ENCODE measurements at regions not wholly inside any gene's neighbourhood (a gene's known extent, or its start where the extent isn't known, plus 50 kb on each side); places are given as distances from the start of the nearest gene placed in this dataset.
A peak's percentile ranks its signal among the peaks of the same experiment; 100 is the strongest.

GRCh38 chr1:68321084-68321685 lies 88.9 kb upstream of the WLS start:
- H3K9me3 ChIP-seq: no peaks in the 10 kb centered on the region
- no peak overlapping the region for H3K27ac ChIP-seq
- no peaks in the 10 kb centered on the region for H3K36me3 ChIP-seq
- H3K4me3 ChIP-seq: no peak overlapping the region
- TF ChIP-seq, protein P1, sequence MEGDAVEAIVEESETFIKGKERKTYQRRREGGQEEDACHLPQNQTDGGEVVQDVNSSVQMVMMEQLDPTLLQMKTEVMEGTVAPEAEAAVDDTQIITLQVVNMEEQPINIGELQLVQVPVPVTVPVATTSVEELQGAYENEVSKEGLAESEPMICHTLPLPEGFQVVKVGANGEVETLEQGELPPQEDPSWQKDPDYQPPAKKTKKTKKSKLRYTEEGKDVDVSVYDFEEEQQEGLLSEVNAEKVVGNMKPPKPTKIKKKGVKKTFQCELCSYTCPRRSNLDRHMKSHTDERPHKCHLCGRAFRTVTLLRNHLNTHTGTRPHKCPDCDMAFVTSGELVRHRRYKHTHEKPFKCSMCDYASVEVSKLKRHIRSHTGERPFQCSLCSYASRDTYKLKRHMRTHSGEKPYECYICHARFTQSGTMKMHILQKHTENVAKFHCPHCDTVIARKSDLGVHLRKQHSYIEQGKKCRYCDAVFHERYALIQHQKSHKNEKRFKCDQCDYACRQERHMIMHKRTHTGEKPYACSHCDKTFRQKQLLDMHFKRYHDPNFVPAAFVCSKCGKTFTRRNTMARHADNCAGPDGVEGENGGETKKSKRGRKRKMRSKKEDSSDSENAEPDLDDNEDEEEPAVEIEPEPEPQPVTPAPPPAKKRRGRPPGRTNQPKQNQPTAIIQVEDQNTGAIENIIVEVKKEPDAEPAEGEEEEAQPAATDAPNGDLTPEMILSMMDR (IDR thresholded peaks at IDR 0.05): peak; percentile 71
- H3K4me1 ChIP-seq: no peaks in the 10 kb centered on the region
- ATAC-seq (peak; percentile 91 to 97), DNase-seq (peak; percentile 79)
- intact Hi-C loops (cut with DNase I): no loop called here
- H3K27me3 ChIP-seq (ENCODE audit: low read depth): no peaks in the 10 kb centered on the region

DNA sequence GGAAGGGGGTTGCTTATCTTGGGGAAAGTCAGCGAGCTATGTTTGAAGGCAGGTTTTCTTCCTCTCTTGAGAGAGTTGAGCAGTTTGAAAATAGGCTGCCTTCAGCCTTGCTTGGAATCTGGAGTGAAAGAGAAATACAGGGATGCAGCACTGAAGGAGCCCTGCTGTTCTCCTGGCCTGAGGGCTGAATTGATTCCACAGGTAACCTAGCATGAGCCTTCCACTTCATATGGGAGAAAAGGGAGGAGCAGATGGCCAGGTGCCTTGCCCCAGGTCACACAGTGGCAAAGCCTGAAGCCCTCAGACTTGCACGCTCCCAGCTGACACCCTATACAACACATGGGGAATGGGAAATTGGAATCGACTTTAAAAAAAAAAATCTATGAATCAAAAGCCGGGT lies 88.0 kb upstream of the WLS start:
- no peaks in the 10 kb centered on the region for H3K4me1 ChIP-seq
- no peak overlapping the region for H3K27ac ChIP-seq
- DNase-seq (no peak), ATAC-seq (no peak)
- no peaks in the 10 kb centered on the region for H3K9me3 ChIP-seq
- no peak overlapping the region for H3K4me3 ChIP-seq
- no peaks in the 10 kb centered on the region for H3K36me3 ChIP-seq
- H3K27me3 ChIP-seq (ENCODE audit: low read depth): no peaks in the 10 kb centered on the region
- TF ChIP-seq, protein P1 (IDR thresholded peaks at IDR 0.05): no peak
- intact Hi-C loops (cut with DNase I): no loop called here

- Histone ChIP-seq H3K4me3 (no peak overlapping the region), H3K9me3 (no peaks in the 10 kb centered on the region), H3K27ac (no peak overlapping the region), H3K4me1 (no peaks in the 10 kb centered on the region), H3K36me3 (no peaks in the 10 kb centered on the region), H3K27me3 (ENCODE audit: low read depth) (no peaks in the 10 kb centered on the region)
- TF ChIP-seq, protein P1 (IDR thresholded peaks at IDR 0.05): no peak
- DNase-seq (no peak), ATAC-seq (no peak)
- intact Hi-C loops (cut with DNase I): no loop called here
Measured at GRCh38 chr1:68319907-68320306, 87.6 kb upstream of the WLS start.

- ATAC-seq (no peak), DNase-seq (no peak)
- Histone ChIP-seq H3K4me3 (no peak overlapping the region), H3K36me3 (no peaks in the 10 kb centered on the region), H3K27me3 (ENCODE audit: low read depth) (no peaks in the 10 kb centered on the region), H3K27ac (no peak overlapping the region), H3K4me1 (no peaks in the 10 kb centered on the region), H3K9me3 (no peaks in the 10 kb centered on the region)
- TF ChIP-seq, protein P1 (IDR thresholded peaks at IDR 0.05): no peak
- intact Hi-C loops (cut with DNase I): no loop called here
Measured at GRCh38 chr1:68317543-68317942, 85.2 kb upstream of the WLS start.

GRCh38 chr1:68314151-68314780 lies 81.9 kb upstream of the WLS start:
- Histone ChIP-seq H3K9me3 (no peaks in the 10 kb centered on the region), H3K27ac (no peak overlapping the region), H3K4me3 (no peak overlapping the region), H3K36me3 (no peaks in the 10 kb centered on the region), H3K27me3 (ENCODE audit: low read depth) (no peaks in the 10 kb centered on the region), H3K4me1 (no peaks in the 10 kb centered on the region)
- DNase-seq (no peak), ATAC-seq (no peak)
- TF ChIP-seq, protein P1 (IDR thresholded peaks at IDR 0.05): no peak
- intact Hi-C loops (cut with DNase I): no loop called here

All from lower lobe of right lung (tissue), 2 donors.